H1 (cell line): ENCODE measurements at regions not wholly inside any gene's neighbourhood (a gene's known extent, or its start where the extent isn't known, plus 50 kb on each side); places are given as distances from the start of the nearest gene placed in this dataset.

Source experiments
- CTCF ChIA-PET: fragments of 300-600 bp; sonication (Branson Sonifier 250); formaldehyde crosslinking; loops from one replicate; lab custom pipeline; 2021; ENCODE audit not compliant: partially characterized antibody; lab: Charles Lee
- POLR2A ChIA-PET: fragments of 300-600 bp; sonication (Branson Sonifier 250); formaldehyde crosslinking; loops from one replicate; lab custom pipeline; 2021; ENCODE audit warnings: inconsistent platforms; ENCODE audit not compliant: partially characterized antibody; lab: Charles Lee
- DNase-seq, 2 experiments: peaks; one replicate each; pipeline versions ENCODE4 v3.0.0 to v3.0.0-alpha.2; 2010 to 2022; ENCODE audit warnings: low spot score in 2 of 2, low read depth in 1 of 2, mixed read lengths in 1 of 2
- FAIRE-seq: peaks from 2 replicates; lab custom pipeline; 2011; peaks lifted over from hg19 to GRCh38; lab: Jason Lieb, UNC
- H2AFZ ChIP-seq: 2 replicates; pipeline ENCODE4 v1.8.1; 2012; ENCODE audit warnings: low read length, inconsistent platforms
- H2AK5ac ChIP-seq: 2 replicates; pipeline ENCODE4 v1.6.1; 2013; ENCODE audit warnings: low read depth, low read length
- H2BK120ac ChIP-seq: replicated peaks from 2 replicates; pipeline ENCODE3; 2013; ENCODE audit warnings: low read depth, low read length, inconsistent platforms
- H2BK12ac ChIP-seq: 2 replicates; pipeline ENCODE4 v1.6.1; 2013; ENCODE audit warnings: low read depth, low read length
- H2BK15ac ChIP-seq: 2 replicates; pipeline ENCODE4 v1.6.1; 2013; ENCODE audit warnings: low read length
- H2BK20ac ChIP-seq: 2 replicates; pipeline ENCODE4 v1.6.1; 2013; ENCODE audit warnings: low read length
- H2BK5ac ChIP-seq: 2 replicates; pipeline ENCODE4 v1.6.1; 2013; ENCODE audit warnings: low read depth, low read length
- H3K14ac ChIP-seq: 2 replicates; pipeline ENCODE4 v1.6.1; 2013; ENCODE audit warnings: inconsistent platforms; ENCODE audit not compliant: insufficient read length
- H3K18ac ChIP-seq: 2 replicates; pipeline ENCODE4 v1.6.1; 2013; ENCODE audit warnings: low read length; ENCODE audit errors: extremely low read depth
- H3K23ac ChIP-seq: 2 replicates; pipeline ENCODE4 v1.6.1; 2013; ENCODE audit warnings: inconsistent platforms; ENCODE audit not compliant: insufficient read length
- H3K23me2 ChIP-seq: 2 replicates; pipeline ENCODE4 v1.6.1; 2013; ENCODE audit warnings: low read depth, low read length
- H3K27ac ChIP-seq: 2 replicates; pipeline ENCODE4 v1.6.1; 2011; ENCODE audit warnings: low read depth, low read length, inconsistent platforms
- H3K27me3 ChIP-seq, 4 experiments: replicated peaks in 1 of 4; 1 replicate in 1 of 4; 2 replicates in 3 of 4; pipeline versions ENCODE4 v1.6.1 to v1.8.1; 2011 to 2013; ENCODE audit warnings: low read length in 3 of 4, mild to moderate bottlenecking in 3 of 4, inconsistent platforms in 2 of 4, mixed read lengths in 2 of 4, moderate library complexity in 1 of 4; ENCODE audit not compliant: control insufficient read depth in 3 of 4, insufficient read depth in 3 of 4; ENCODE audit errors: extremely low read depth in 1 of 4
- H3K36me3 ChIP-seq, 4 experiments: 2 replicates each; pipeline versions ENCODE4 v1.6.1 to v1.8.1; 2011 to 2013; ENCODE audit warnings: mild to moderate bottlenecking in 4 of 4, low read length in 3 of 4, moderate library complexity in 2 of 4, control low read depth in 1 of 4, inconsistent platforms in 1 of 4; ENCODE audit not compliant: insufficient read depth in 4 of 4, control insufficient read depth in 2 of 4
- H3K4ac ChIP-seq: replicated peaks from 2 replicates; pipeline ENCODE3; 2013; ENCODE audit warnings: low read length, low read depth, mixed read lengths, inconsistent platforms; ENCODE audit not compliant: insufficient read length
- H3K4me1 ChIP-seq, 4 experiments: replicated peaks in 1 of 4; 1 replicate in 1 of 4; 2 replicates in 3 of 4; pipeline versions ENCODE4 v1.6.1 to v1.8.1; 2011 to 2013; ENCODE audit warnings: low read length in 3 of 4, inconsistent platforms in 2 of 4, mixed read lengths in 1 of 4; ENCODE audit not compliant: insufficient read depth in 4 of 4, control insufficient read depth in 3 of 4
- H3K4me2 ChIP-seq, 2 experiments: 2 replicates each; pipeline versions ENCODE4 v1.6.1 to v1.8.1; 2011 to 2013; ENCODE audit warnings: low read depth in 2 of 2, low read length in 2 of 2, control low read depth in 1 of 2, inconsistent platforms in 1 of 2, mild to moderate bottlenecking in 1 of 2; ENCODE audit not compliant: insufficient read depth in 1 of 2
- H3K4me3 ChIP-seq, 4 experiments: fragments of 200-600, 300-600 bp in 1 of 4; sonication (generic), shearing (Covaris generic), sonication (Bioruptor Twin) in 1 of 4; 2 replicates each; pipeline versions ENCODE4 v1.5.1 to v1.8.1; 2011 to 2016; ENCODE audit warnings: low read length in 4 of 4, low read depth in 3 of 4, control low read depth in 2 of 4, inconsistent platforms in 2 of 4, mild to moderate bottlenecking in 2 of 4, mixed read lengths in 1 of 4, moderate library complexity in 1 of 4; ENCODE audit not compliant: insufficient read depth in 2 of 4; ENCODE audit errors: extremely low read depth in 1 of 4
- H3K56ac ChIP-seq: replicated peaks from 2 replicates; pipeline ENCODE3; 2013; ENCODE audit warnings: low read depth, mild to moderate bottlenecking, mixed read lengths, low read length, inconsistent platforms; ENCODE audit not compliant: insufficient read length
- H3K79me1 ChIP-seq: 2 replicates; pipeline ENCODE4 v1.6.1; 2013; ENCODE audit warnings: low read depth, low read length, control low read depth
- H3K79me2 ChIP-seq, 2 experiments: 2 replicates each; pipeline versions ENCODE4 v1.6.1 to v1.8.1; 2012 to 2013; ENCODE audit warnings: low read length in 2 of 2, mild to moderate bottlenecking in 2 of 2, inconsistent platforms in 1 of 2; ENCODE audit not compliant: insufficient read depth in 2 of 2, control insufficient read depth in 1 of 2
- H3K9ac ChIP-seq, 4 experiments: replicated peaks in 1 of 4; 1 replicate in 1 of 4; 2 replicates in 3 of 4; pipeline versions ENCODE4 v1.6.1 to v1.8.1; 2011 to 2013; ENCODE audit warnings: low read depth in 3 of 4, low read length in 3 of 4, control low read depth in 2 of 4, mild to moderate bottlenecking in 2 of 4, moderate library complexity in 2 of 4, inconsistent platforms in 1 of 4; ENCODE audit errors: extremely low read depth in 1 of 4
- H3K9me3 ChIP-seq, 2 experiments: 2 replicates each; pipeline versions ENCODE4 v1.6.1 to v1.8.1; 2012 to 2013; ENCODE audit warnings: mild to moderate bottlenecking in 2 of 2, moderate library complexity in 2 of 2, control low read depth in 1 of 2, inconsistent platforms in 1 of 2, low read depth in 1 of 2, low read length in 1 of 2, mixed read lengths in 1 of 2; ENCODE audit not compliant: insufficient read depth in 2 of 2
- H4K20me1 ChIP-seq, 2 experiments: replicated peaks in 1 of 2; 2 replicates each; pipeline versions ENCODE3 to v1.8.1; 2011 to 2013; ENCODE audit warnings: inconsistent platforms in 2 of 2, low read length in 2 of 2, mild to moderate bottlenecking in 1 of 2; ENCODE audit not compliant: insufficient read depth in 2 of 2, control insufficient read depth in 1 of 2
- H4K5ac ChIP-seq: 2 replicates; pipeline ENCODE4 v1.6.1; 2013; ENCODE audit warnings: low read length, low read depth, mixed read lengths, inconsistent platforms; ENCODE audit not compliant: insufficient read length
- H4K8ac ChIP-seq: 2 replicates; pipeline ENCODE4 v1.8.0; 2013; ENCODE audit warnings: mild to moderate bottlenecking, moderate library complexity, low read length, inconsistent platforms; ENCODE audit not compliant: insufficient read depth; ENCODE audit errors: extremely low read depth
- H4K91ac ChIP-seq: replicated peaks from 2 replicates; pipeline ENCODE3; 2013; ENCODE audit warnings: low read length, mixed read lengths, inconsistent platforms; ENCODE audit not compliant: insufficient read length
- CBX5 ChIP-seq: fragments of 300-800, 300-1000 bp; sonication (generic); IDR thresholded peaks from 2 replicates; pipeline ENCODE4 v1.7.1; 2016; ENCODE audit warnings: antibody characterized with exemption, low read length, low read depth
- CHD2 ChIP-seq: IDR thresholded peaks from 2 replicates; pipeline ENCODE4 v1.6.1; 2012; ENCODE audit warnings: low read length, improper control_type of control experiment
- CREB1 ChIP-seq: IDR thresholded peaks from 2 replicates; pipeline ENCODE4 v1.6.1; 2012; ENCODE audit warnings: inconsistent platforms
- CTBP2 ChIP-seq: IDR thresholded peaks from 2 replicates; pipeline ENCODE4 v1.7.0; 2011; ENCODE audit warnings: borderline replicate concordance, mild to moderate bottlenecking, moderate library complexity, mixed read lengths, low read length; ENCODE audit not compliant: insufficient read depth, insufficient read length
- CTCF ChIP-seq, 3 experiments: IDR thresholded peaks; 1 replicate in 2 of 3; 2 replicates in 1 of 3; pipeline versions ENCODE4 v1.5.1 to v1.6.1; 2011; ENCODE audit warnings: low read length in 3 of 3, mild to moderate bottlenecking in 3 of 3, inconsistent platforms in 2 of 3, low read depth in 1 of 3, moderate library complexity in 1 of 3; ENCODE audit not compliant: insufficient read depth in 1 of 3; ENCODE audit errors: control extremely low read depth in 1 of 3
- JUND ChIP-seq: IDR thresholded peaks from 2 replicates; pipeline ENCODE4 v1.6.1; 2011; ENCODE audit warnings: mild to moderate bottlenecking, improper control_type of control experiment, low read length
- KDM1A ChIP-seq: fragments of 200-600, 300-600 bp; sonication (generic); IDR thresholded peaks from 2 replicates; pipeline ENCODE4 v1.7.1; 2016; ENCODE audit warnings: mild to moderate bottlenecking, low read length, borderline replicate concordance
- POLR2AphosphoS5 ChIP-seq: IDR thresholded peaks from 2 replicates; pipeline ENCODE4 v1.6.1; 2011; ENCODE audit warnings: low read depth, low read length
- SIN3A ChIP-seq, 2 experiments: IDR thresholded peaks in 1 of 2; conservative IDR thresholded peaks in 1 of 2; 2 replicates each; pipeline ENCODE4 v1.6.1; 2011 to 2012; ENCODE audit warnings: low read length in 2 of 2, improper control_type of control experiment in 1 of 2, low read depth in 1 of 2, mild to moderate bottlenecking in 1 of 2
- YY1 ChIP-seq: IDR thresholded peaks from 2 replicates; pipeline ENCODE4 v1.6.1; 2011; ENCODE audit warnings: low read depth, mild to moderate bottlenecking, low read length
- WGBS, 2 experiments: shearing (Covaris generic) in 1 of 2; methylation state at CpG; one replicate each; pipeline versions ENCODE4 v1.1.6 to v1.1.7; 2013 to 2015; ENCODE audit warnings: low lambda C conversion rate in 2 of 2, mixed read lengths in 2 of 2, inconsistent platforms in 1 of 2, low coverage in 1 of 2, missing lambda C conversion rate in 1 of 2; ENCODE audit not compliant: insufficient replicate concordance in 2 of 2, insufficient coverage in 1 of 2, insufficient read length in 1 of 2; ENCODE audit errors: extremely low coverage in 1 of 2, missing lambda C conversion rate in 1 of 2; 5-methylcytosine and 5-hydroxymethylcytosine counted together

- Histone ChIP-seq H2AFZ (peak overlapping the region; percentile 50), H3K27ac (no peak overlapping the region), H2BK120ac (no peak overlapping the region), H3K79me1 (no peaks in the 10 kb centered on the region), H2BK20ac (no peak overlapping the region), H2AK5ac (no peak overlapping the region), H3K79me2 (no peaks in the 10 kb centered on the region), H3K27me3 (no peaks in the 10 kb centered on the region), H3K9ac (no peak overlapping the region), H2BK12ac (no peak overlapping the region), H4K20me1 (no peaks in the 10 kb centered on the region), H3K18ac (no peak overlapping the region), H4K91ac (no peak overlapping the region), H3K23ac (no peak overlapping the region), H3K23me2 (no peaks in the 10 kb centered on the region), H4K8ac (no peak overlapping the region), H2BK5ac (no peak overlapping the region), H3K4ac (no peak overlapping the region), H3K36me3 (no peaks in the 10 kb centered on the region), H3K9me3 (no peaks in the 10 kb centered on the region), H3K14ac (no peak overlapping the region), H3K4me3 (no peak overlapping the region), H3K4me2 (no peak overlapping the region), H3K4me1 (peaks cover 0 to 7% (median 0%) of the 10 kb centered on the region in 4 experiments; a peak in 1 of 7 replicates), H3K56ac (no peak overlapping the region), H4K5ac (no peak overlapping the region), H2BK15ac (no peak overlapping the region)
- WGBS, 2 experiments, result 78% methylated on average over 5 of the region's 5 CpGs; no CpG with 5 or more reads in 1 of the 2 experiments
- FAIRE-seq (no peak), DNase-seq (no peak)
- ChIA-PET CTCF (interaction anchor here (6.1 kb wide), 1 partner anchor 14 kb away, joined by 30 read pairs; no protein-coding TSS in a partner anchor), POLR2A (no interaction called here)
- TF ChIP-seq KDM1A (no peak), CHD2 (no peak), CTCF (IDR thresholded peaks at IDR 0.05; ENCODE audit: control extremely low read depth in 1 of 3, insufficient read depth in 1 of 3, low read depth in 1 of 3, low read length in 3 of 3) (no peak), CTBP2 (no peak), YY1 (no peak), CBX5 (no peak), JUND (no peak), POLR2AphosphoS5 (no peak), CREB1 (no peak), SIN3A (conservative IDR thresholded peaks at IDR 0.05 in 1 of 2, IDR thresholded peaks at IDR 0.05 in 1 of 2; ENCODE audit: low read depth in 1 of 2, low read length in 2 of 2) (no peak)
Measured at GRCh38 chr2:76211991-76212985, 501.6 kb upstream of the GCFC2 start.
